ENCODE measurements at regions not wholly inside any gene's neighbourhood (a gene's known extent, or its start where the extent isn't known, plus 50 kb on each side); places are given as distances from the start of the nearest gene placed in this dataset.
"Not testable (repeated sequence)": the region's sequence is repeated elsewhere in the genome, so short reads cannot be mapped to it uniquely, and the experiment has no call there.

DNA sequence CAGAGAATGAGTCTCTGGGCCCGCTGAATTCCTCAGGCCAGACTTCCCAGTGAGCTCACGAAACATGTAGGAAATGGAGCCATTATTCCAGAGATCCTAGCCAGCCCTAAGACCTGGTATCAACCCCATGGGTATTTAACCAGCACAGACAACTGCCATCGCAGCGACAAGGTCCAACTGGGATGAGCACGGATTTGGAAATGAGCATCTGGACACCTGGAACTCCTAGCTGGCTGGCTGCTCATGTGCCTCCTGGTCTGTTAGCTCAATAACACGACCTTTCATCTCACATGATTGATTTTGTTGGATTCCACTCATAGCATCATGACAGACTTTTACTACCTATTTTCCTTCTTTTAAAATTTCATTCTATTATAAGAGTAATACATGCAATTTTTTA, 51.0 kb downstream of the POU3F3 start:
- DNase-seq (ENCODE audit: low spot score): no peak

DNA sequence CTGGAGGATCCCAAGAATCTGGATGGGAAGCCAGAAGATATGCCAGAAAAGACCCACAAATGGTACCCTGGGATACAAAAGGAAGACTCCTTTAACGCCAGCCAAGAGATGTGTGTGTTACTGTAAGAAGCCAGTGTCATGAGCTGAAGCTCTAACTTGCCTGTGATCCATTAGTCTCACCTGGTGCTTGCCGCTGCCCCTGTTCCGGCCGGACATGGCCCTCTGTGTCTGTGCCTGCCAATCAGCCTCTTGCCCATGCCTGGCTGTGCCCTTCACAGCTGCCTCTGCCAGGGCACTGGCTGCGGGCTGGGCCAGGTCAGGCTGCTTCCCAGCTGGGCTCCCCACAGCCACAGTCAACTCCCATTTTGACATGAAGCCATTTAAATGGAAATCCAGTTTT, 55.4 kb downstream of the POU3F3 start:
- DNase-seq (ENCODE audit: low spot score): no peak

DNA sequence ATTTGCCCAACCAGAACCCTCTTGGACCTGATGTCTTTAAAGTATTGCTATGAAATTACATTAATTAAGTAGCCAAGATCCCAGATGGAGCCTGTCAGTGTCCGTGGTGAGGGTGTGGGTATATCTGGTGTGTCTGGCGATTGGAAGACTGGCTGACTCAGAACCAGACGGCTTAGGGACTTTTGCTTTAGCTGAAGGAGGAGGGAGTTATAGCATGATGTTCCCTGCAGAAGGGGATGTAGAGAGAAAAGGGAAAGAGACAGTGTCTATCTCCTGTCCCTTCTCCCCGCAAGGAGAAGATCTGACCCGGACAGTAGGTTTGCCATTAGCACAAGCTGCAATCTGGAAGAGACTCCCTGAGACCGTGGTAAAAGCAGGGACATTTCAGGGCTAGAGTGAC, 60.6 kb downstream of the POU3F3 start:
- DNase-seq (ENCODE audit: low spot score): no peak

DNA sequence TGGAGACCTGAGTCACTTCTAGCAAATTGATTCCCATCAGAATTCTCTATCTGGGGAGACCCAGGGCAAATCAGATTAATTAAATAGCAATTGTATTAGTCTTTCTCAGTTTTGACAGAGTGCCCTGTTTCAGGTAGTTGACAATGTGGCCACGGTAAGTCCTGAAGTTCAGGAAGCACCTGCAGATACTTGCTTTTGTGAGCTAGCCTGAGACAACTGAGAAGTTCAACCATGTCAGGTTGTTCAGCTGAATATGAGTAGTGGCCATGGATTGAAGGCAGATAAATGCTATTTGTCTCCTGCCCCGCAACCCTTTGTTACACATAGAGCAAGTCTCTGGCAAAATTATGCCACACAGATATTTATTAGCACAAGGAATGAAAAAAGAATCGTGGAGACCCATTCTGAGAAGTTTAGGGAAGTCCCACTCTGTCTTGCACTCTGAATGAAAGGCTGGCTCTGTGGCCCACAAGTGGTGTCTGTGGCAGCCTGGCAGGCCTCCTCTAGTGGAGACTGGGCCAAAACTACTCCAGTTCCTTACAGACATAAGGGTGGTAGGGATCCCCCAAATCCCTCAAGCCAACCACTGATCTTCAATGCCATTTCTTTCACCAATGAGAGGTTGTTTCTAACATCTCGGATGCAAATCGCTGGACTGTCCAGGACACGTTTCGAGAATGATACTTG, 61.3 kb downstream of the POU3F3 start:
- no peak for DNase-seq (ENCODE audit: low spot score)

DNA sequence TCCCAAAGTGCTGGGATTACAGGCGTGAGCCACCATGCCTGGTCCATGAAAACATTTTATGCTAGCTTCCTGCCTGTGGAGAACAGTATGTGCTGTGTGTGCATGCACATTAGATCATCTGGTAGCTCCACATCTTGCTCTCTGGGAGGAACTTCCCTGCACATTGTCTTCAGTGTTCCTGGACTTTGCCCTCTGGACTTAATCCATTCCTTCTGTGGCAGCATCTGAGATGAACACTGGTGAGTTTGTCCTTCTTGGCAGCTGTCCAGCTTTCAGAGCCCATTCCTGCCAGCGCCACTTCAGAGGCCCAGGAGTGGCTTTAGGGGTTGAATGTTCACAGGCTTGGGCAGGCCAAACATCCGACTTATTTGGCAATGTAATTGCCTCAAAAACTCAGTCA, 65.2 kb downstream of the POU3F3 start:
- DNase-seq (ENCODE audit: low spot score): peak; percentile 9

DNA sequence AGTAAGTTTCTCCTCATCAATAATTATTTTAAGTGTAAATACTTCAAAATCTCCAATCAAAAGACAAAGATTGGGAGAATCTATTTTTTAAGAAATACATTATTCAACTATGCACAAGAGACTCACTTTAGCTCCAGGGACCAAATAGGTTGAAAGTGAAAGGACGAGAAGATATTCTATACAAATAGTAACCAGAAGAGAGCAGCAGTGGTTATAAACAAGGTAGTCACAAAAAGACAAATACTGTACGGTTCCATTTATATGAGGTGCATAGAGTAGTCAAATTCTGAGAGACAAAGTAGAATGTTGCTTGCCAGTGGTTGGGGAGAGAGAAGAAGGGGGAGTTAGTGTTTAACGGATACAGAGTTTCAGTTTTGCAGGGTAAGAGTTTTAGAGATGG, 69.8 kb downstream of the POU3F3 start:
- DNase-seq (ENCODE audit: low spot score): no peak

DNA sequence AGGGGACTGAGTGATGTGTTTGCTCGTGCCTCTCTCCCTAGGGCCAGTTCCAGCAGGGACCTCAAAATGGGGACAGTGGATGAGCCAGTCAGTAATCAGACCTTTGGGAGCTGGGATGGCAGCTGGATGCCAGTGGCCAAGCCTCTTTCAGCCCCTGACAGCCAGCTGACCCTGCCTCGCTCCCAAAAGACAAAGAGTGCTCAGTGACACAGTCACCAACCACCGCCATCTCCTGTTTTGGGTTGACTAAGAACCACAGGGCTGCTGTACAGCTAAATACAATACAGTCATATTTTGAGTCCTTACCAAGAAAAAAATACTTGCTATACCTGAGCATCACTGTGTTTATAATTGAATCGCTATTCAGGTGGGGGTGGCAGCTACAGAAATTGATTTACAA, 75.7 kb downstream of the POU3F3 start:
- DNase-seq (ENCODE audit: low spot score): peak; percentile 88

DNA sequence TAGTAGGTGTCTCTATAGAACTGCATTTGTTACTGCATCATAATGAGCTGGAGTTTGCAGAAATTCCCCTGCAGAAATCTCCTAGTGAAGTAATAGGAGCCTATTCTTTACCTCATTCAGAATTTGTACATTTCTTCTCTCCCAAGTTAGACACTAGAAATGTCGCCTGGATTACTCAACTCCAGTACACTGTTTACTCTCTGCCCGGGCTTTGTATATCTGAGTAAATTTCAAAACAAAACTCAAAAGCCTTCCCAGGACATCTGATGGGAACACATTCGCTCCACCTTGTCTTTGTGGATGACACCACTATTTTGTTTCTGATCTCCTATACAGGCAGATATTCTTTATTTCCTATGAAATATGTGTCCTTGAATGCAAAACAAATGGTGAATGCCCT, 76.8 kb downstream of the POU3F3 start:
- no peak for DNase-seq (ENCODE audit: low spot score)

DNA sequence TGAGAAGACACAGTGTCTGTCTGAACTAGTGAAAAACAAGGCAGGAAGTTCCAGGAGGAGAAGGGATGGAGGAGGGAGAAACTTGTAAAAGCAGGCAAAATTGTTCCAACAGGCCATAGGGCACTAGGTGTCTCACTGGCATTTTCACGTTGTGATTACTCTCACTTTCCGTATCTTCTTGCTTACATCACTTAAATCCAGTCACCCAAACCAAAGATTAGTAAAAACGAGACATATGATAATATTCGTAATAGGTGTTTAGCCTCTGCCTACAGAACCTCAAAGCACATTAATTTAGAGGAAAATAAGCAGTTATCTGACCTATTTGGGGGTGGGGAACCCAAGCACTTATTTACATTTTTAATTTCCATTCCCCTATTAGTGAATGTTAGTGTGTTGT, 78.3 kb downstream of the POU3F3 start:
- no peak for DNase-seq (ENCODE audit: low spot score)

DNA sequence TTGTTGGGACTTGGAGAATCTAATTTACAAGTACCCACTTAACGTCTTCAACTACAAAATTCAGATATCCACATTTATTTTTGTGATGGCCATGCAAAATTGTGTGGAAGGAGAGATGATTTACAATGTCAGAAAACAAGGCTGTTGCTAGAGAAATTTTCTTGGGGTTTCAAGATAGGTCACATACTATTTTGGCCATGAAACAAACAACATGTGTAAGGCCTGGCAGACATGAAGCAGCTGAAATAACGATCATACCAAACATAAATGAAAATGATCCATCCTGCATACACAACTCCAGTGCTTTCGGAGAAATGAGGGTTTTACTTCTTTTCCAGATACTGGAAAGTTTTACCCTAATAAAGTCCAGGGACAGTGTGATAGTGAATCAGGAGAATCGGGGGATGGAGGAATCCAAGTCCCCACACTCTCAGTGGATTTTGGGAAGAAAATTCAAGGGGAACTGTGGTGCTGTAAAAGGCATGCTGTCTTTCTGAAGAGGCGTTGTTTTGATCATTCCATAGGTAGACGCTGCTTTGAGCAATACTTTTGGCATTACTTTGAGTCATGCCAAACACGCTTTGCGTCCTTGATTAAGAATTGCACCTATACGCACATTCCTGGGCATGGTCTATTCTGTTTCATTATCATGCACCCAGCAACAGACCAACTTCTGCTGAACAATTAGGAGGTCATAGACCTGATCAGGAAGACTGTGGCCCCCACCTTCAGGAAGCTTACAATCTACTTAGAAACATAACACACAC, 79.4 kb downstream of the POU3F3 start:
- DNase-seq (ENCODE audit: low spot score): no peak

DNA sequence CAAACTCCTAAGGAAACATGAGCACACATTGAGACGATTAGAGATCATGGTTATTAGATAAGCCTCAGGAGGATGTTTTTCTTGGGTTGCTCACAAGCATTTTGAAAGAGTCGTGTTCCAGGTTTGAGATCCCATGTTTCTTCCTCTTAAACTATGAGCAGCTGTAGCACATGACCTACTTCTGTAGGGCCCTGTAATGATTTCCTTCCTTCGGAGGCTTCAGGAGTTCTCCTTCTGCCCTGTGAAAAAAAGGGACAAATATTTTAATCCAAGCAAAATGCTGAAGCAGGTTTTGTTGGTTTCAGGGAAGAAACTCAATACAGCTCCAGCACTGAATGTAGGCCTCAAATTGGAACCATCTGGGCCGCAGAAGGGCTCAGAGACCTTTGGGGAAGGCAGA, 82.6 kb downstream of the POU3F3 start:
- DNase-seq (ENCODE audit: low spot score): no peak

DNA sequence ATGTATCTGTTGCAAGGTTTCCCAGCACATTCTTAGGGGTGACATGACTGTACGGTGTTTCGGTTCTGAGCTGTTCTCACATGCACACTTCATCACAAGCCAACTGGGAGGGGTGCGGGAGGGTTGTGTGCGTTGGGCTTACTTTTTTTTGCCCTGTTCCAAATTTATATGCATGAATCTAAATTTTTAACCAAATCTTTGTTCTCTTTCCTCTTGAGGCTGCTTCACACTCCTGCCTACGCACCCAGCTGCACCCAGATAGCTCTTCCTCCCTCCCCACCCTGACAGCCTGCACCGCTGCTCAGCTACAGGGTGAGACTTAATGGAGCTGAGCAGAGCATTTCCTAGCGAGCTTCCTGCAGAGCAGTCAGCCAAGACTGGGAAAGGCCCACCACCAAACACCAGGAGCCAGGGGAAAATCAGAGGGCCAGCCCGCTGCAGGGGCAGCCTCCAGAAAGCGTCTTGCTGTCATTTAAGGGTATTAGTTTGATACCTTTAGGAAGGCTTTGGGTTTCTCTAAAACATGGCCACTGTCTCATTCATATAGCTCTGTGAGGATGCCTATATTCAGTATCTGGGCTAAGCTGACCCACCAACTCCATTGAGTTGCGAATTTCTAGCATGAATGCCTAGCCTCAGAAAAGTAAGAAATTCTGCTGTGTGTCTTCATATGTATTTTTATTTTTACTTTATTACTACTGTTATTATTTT, 84.5 kb downstream of the POU3F3 start:
- no peak for DNase-seq (ENCODE audit: low spot score)

DNA sequence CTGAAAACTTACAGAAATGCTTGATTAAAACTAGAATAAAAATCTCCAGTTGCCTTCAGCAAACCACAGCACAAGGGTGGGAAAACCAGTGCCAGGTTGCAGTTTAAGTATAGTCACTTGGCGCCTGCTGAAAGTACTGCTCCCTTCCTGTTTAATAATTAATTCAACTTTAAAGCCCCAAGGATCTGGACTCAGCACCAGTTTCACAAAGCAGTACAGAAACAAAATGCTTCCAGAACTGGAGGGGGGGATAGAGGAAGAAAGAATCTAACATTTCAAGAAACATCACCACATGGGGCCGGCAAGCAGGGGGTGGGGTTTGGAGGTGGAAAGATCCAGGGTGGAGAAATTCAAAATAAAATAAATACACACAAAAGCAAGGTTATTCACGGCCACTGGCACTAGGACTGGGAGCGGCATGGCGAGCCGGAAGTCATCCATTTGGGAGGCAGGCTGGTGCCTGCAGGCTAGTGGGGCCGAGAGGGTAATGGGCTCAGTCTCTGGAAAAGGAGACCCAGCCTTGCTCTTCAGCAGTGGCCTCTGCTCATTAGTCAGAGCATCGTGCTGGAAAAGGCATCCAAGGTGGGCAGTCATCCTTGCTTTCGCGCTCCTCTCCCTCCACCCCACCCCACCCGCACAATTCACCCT, 85.8 kb downstream of the POU3F3 start:
- no peak for DNase-seq (ENCODE audit: low spot score)

DNA sequence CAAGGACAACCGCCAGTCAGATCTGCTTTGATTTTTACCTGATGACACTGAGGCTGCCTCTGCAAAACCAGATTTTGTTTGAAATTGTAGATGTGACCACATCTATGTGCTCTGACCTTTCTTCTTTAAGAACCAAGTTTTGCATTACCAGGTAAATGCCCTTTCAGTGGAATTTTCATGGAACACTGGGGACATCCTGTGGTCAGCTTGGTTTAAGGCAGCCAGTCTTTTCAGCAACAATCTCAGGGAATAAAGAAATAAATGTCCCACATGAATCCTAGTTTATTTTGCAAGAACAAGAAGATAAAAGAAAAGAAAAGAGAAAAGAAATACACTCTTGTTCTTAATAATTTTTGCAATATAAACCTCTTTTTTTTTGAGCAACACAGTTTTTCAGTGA, 90.6 kb downstream of the POU3F3 start:
- DNase-seq (ENCODE audit: low spot score): peak; percentile 87

DNA sequence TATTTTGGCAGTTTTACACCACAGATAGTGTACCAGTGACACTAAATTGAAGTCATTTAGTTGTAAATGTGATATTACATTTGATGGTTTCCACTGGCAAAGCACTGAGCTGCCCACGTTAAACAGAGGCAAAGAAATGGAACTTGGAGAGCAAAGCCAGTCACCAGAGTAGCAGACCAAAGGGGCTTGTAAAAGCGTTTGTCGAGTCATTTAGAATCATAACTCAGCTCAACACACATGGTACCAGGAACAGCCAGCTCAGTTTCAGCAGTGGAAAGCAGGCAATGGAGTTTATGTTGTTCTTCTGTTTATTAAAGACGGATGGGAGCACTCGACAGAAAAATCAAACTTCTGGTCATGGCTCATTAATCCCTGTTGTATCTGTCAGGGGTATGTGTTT, 91.2 kb downstream of the POU3F3 start:
- peak; percentile 55 for DNase-seq (ENCODE audit: low spot score)

DNA sequence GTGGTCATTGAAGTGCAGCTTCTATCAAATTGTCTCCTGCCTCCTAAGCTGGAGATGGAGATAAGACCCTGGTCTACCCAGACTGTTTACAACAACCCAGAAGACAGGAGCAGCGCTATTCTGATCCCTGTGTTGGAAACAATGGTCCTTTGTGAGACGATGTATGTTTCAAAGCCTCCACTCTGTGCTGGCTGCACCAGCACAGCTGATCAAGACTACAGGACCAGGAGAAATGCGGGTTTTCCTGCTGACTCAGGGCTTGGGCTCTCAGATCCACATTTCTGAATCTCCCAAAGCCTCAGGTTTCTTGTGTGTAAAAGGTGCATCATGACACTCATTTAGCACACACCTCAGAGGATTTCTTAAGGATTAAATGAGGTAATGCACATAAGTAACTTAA, 92.0 kb downstream of the POU3F3 start:
- DNase-seq (ENCODE audit: low spot score): peak; percentile 97

DNA sequence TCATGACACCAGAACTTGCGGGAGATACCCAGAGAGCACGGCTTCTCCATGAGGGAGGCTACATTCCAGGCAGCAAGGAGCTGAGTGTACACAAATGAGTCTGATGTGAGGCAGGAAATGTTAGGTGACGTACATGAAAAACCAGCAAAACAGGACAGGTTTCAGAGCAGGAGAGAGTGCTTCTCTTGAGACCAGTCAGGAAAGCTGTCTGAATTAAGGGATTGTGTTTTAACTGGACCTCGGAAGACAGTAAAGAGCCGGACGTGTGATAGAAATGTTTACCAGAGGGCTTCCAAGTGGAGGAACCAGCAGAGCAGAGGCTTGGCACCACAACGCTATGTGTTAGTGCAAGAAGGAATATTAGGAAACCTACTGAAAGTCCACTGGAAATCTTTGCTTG, 90.4 kb upstream of the MRPS9 start:
- not testable (repeated sequence) for DNase-seq (ENCODE audit: low spot score)

DNA sequence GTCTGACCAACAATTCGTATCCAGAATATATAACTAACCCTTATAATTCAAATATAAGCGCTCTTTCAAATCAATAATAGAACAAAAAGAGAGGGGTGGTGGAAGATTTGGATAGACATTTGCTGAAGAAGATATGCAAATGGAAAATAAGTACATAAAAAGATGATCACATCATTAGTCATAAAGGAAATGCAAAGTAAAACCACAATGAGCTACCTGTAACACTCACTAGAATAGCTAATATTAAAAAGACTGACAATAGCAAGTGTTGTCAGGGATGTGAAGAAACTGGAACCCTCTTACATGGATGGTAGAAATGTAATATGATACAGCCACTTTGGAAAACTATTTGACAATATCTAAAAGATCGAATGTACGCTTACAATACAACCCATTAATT, 84.9 kb upstream of the MRPS9 start:
- DNase-seq (ENCODE audit: low spot score): no peak

DNA sequence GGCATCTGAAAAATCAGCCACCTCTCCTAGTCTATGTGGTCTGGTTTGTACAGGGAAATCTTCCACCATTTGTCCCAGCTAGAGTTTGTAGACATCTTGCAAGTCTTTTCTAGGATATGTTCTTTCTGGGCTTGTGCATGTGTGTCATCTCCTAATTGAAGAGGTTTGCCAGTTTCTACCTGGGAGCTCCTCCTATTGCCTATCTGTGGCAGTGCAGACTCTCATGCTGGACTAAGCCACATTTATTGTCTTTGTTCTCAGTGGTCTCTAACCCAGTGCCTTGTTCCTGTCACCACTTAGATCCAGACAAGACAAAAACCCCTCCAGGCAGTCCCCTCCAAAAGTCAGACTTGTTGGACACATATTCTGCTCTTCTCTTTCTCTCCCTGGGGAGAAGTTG, 72.0 kb upstream of the MRPS9 start:
- DNase-seq (ENCODE audit: low spot score): no peak

DNA sequence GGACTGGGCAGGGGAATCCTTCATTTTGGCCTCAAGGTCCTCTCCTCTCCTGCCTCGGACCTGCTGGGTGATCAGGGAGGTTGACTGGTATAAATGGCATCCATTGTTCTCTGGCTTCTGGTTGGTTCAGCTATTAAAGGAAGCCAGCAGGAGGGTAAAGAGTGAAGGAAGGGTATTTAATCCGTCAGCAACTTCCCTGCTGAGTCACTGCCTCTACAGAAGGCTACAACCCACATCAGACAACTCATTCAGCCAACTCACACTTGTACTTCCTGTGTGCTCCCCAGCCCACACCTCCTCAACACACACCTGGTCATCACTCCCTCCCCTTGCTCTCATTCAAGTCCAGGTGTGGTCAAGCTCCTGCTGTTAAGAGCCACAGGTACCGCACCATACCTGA, 68.3 kb upstream of the MRPS9 start:
- no peak for DNase-seq (ENCODE audit: low spot score)

DNA sequence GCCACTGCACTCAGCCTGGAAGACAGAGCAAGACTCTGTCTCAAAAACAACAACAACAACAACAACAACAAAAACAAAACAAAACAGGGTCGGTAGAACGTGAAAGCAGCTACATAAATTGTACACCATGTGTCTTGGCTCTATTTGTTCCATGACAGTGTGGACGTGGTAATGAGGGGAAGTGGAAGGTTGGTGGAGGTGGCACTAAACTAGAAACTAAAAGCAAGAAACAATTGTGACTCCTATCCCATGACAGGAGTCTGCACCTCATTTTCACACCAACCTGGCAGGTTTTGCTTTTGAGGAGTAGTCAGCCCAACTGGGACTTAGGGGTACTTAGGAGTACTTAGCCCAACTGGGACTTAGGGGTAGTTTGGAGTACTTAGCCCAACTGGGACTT, 62.5 kb upstream of the MRPS9 start:
- DNase-seq (ENCODE audit: low spot score): no peak

DNA sequence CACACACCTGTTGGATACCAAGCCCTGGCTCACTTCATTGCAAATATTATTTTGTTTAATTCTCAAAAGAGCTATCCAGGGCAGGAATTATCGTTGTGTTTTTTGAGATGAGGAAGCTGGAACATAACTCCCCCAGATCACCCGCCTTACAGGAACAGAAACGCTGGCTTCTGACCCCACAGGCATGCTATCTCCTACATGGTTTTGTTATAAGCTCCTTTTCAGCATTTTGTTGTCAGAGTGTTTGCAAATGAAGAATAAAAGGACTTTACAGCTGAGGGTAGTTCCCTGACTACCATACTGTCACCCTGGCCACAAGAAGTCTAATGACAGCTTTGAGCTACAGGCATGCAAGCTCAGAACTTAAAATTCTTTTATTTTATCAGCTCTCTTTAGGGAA, 62.0 kb upstream of the MRPS9 start:
- DNase-seq (ENCODE audit: low spot score): no peak

DNA sequence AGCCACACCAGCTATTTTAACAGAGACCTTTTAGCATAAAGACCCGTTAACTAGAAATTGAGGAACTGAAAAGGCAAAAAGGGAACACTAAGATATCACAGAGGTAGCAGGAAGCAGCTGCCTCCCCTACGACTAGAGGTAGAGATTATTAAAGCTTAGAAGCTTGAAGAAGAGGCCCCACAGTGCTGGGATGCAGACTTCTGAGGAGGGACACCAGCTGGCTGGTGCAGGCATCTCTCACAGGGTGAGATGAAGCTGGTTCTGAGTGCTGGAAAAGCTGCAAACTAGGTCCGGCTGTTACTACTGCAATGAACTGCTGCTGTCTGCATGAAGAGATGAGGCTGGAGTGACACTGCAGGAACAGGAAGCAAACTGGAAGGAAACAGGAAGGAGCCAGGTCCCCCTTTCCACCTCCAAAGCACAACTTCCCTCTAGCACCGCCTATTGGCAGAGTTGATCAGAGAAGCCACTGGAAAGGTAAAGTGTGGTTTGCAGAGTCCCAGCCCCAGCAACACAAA, 61.2 kb upstream of the MRPS9 start:
- peak; percentile 31 for DNase-seq (ENCODE audit: low spot score)

All from pons (tissue), 1 donor.